IPS DF 19.7 (cell line): ENCODE measurements at regions not wholly inside any gene's neighbourhood (a gene's known extent, or its start where the extent isn't known, plus 50 kb on each side); places are given as distances from the start of the nearest gene placed in this dataset.

Experiments
- DNase-seq: peaks from one replicate; pipeline ENCODE4 v3.0.0-alpha.2; 2013; ENCODE audit warnings: low read depth, low spot score

GRCh38 chr13:64020126-64020525, 2604.5 kb upstream of the PCDH20 start:
- DNase-seq: no peak

- DNase-seq: no peak
Measured at GRCh38 chr13:64007339-64007738, 2591.7 kb upstream of the PCDH20 start.

GRCh38 chr13:64000321-64000720, 2584.7 kb upstream of the PCDH20 start:
- no peak for DNase-seq

GRCh38 chr13:63999614-64000305, 2584.1 kb upstream of the PCDH20 start:
- DNase-seq: no peak

- DNase-seq: no peak
Measured at GRCh38 chr13:63983366-63983765, 2567.7 kb upstream of the PCDH20 start.

- DNase-seq: no peak
Measured at GRCh38 chr13:63979951-63980350, 2564.3 kb upstream of the PCDH20 start.

- no peak for DNase-seq
Measured at GRCh38 chr13:63972328-63972727, 2556.7 kb upstream of the PCDH20 start.

GRCh38 chr13:63954683-63955082, 2539.0 kb upstream of the PCDH20 start:
- DNase-seq: peak; percentile 15

GRCh38 chr13:63948045-63948444, 2532.4 kb upstream of the PCDH20 start:
- no peak for DNase-seq

GRCh38 chr13:63944911-63945310, 2529.3 kb upstream of the PCDH20 start:
- no peak for DNase-seq

GRCh38 chr13:63942372-63942771, 2526.7 kb upstream of the PCDH20 start:
- no peak for DNase-seq

GRCh38 chr13:63938851-63939250, 2523.2 kb upstream of the PCDH20 start:
- no peak for DNase-seq

GRCh38 chr13:63910511-63910910, 2494.9 kb upstream of the PCDH20 start:
- DNase-seq: no peak

GRCh38 chr13:63909726-63910375, 2494.2 kb upstream of the PCDH20 start:
- DNase-seq: no peak

- no peak for DNase-seq
Measured at GRCh38 chr13:63902141-63902540, 2486.5 kb upstream of the PCDH20 start.

- no peak for DNase-seq
Measured at GRCh38 chr13:63901630-63902029, 2486.0 kb upstream of the PCDH20 start.

GRCh38 chr13:63900406-63900805, 2484.8 kb upstream of the PCDH20 start:
- no peak for DNase-seq

- no peak for DNase-seq
Measured at GRCh38 chr13:63896321-63896720, 2480.7 kb upstream of the PCDH20 start.

- no peak for DNase-seq
Measured at GRCh38 chr13:63882052-63882451, 2466.4 kb upstream of the PCDH20 start.

- no peak for DNase-seq
Measured at GRCh38 chr13:63880705-63881104, 2465.1 kb upstream of the PCDH20 start.

- no peak for DNase-seq
Measured at GRCh38 chr13:63873936-63874335, 2458.3 kb upstream of the PCDH20 start.

- DNase-seq: no peak
Measured at GRCh38 chr13:63864171-63864902, 2448.7 kb upstream of the PCDH20 start.
